AG09319 (cell line): ENCODE measurements at regions not wholly inside any gene's neighbourhood (a gene's known extent, or its start where the extent isn't known, plus 50 kb on each side); places are given as distances from the start of the nearest gene placed in this dataset.

ENCODE experiments used
- DNase-seq: peaks from one replicate; pipeline ENCODE4 v3.0.0-alpha.2; 2010; ENCODE audit warnings: low read depth; ENCODE audit errors: extremely low read depth
- TF ChIP-seq, protein P1 (sequence below): IDR thresholded peaks from 2 replicates; pipeline ENCODE4 v1.5.1; 2011; ENCODE audit warnings: low read depth, mild to moderate bottlenecking, inconsistent platforms, low read length, moderate library complexity

GRCh38 chrX:10906866-10907265 lies 204.3 kb upstream of the HCCS start:
- no peak for DNase-seq
- TF ChIP-seq, protein P1, sequence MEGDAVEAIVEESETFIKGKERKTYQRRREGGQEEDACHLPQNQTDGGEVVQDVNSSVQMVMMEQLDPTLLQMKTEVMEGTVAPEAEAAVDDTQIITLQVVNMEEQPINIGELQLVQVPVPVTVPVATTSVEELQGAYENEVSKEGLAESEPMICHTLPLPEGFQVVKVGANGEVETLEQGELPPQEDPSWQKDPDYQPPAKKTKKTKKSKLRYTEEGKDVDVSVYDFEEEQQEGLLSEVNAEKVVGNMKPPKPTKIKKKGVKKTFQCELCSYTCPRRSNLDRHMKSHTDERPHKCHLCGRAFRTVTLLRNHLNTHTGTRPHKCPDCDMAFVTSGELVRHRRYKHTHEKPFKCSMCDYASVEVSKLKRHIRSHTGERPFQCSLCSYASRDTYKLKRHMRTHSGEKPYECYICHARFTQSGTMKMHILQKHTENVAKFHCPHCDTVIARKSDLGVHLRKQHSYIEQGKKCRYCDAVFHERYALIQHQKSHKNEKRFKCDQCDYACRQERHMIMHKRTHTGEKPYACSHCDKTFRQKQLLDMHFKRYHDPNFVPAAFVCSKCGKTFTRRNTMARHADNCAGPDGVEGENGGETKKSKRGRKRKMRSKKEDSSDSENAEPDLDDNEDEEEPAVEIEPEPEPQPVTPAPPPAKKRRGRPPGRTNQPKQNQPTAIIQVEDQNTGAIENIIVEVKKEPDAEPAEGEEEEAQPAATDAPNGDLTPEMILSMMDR, result no peak

- peak; percentile 64 for DNase-seq
Measured at GRCh38 chrX:10922159-10922558, 189.0 kb upstream of the HCCS start.

DNA sequence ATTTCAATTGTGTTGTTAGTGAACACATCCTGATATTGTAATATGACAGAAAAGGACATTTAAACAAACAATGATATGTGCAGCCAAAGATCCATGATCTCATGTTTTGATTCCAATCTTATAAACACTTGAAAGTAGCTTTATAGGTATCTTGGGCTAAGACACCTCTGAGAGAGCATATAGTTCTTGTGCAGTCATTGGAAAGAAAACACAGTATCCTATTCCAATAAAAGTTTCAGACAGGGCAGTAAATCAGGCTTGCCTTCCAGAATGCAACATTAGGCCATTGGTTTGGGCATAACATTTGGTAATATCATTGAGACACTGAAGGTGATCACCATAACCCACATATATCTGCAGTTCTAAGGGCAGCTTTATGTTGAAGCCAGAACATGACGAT lies 188.3 kb upstream of the HCCS start:
- TF ChIP-seq, protein P1, result no peak

More at GRCh38 chrX:10922159-10922558, 189.0 kb upstream of the HCCS start:
- TF ChIP-seq, protein P1, result no peak

GRCh38 chrX:10923466-10923865 lies 187.7 kb upstream of the HCCS start:
- TF ChIP-seq, protein P1, result no peak
- no peak for DNase-seq

More for the DNA sequence above, 188.3 kb upstream of the HCCS start:
- DNase-seq, result no peak

- TF ChIP-seq, protein P1, result no peak
- no peak for DNase-seq
Measured at GRCh38 chrX:10926404-10926803, 184.7 kb upstream of the HCCS start.

GRCh38 chrX:10926891-10927290 lies 184.2 kb upstream of the HCCS start:
- TF ChIP-seq, protein P1, result no peak
- no peak for DNase-seq

- no peak for DNase-seq
- TF ChIP-seq, protein P1, result no peak
Measured at GRCh38 chrX:10929747-10930146, 181.4 kb upstream of the HCCS start.
